ENCODE measurements at regions not wholly inside any gene's neighbourhood (a gene's known extent, or its start where the extent isn't known, plus 50 kb on each side); places are given as distances from the start of the nearest gene placed in this dataset.
"Not testable (repeated sequence)": the region's sequence is repeated elsewhere in the genome, so short reads cannot be mapped to it uniquely, and the experiment has no call there.

DNA sequence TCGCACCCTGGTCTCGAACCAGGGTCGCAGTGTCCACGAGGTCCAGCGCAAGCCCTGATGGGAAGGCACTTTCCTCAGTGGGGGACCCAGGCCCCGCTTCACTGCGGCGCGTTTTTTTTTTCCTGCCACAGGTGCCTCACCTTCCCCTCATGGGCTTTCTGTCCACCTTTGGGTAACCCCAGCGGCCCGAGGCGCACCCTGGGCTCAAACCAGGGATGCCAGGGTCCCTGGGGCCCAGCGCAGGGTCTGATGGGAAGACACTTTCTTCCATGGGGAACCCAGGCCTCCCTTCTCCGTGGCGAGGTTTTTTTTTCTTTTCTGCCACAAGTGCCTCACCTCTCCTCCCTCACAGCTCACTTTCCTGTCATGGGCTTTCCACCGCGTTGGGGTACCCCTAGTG lies 1269.9 kb downstream of the FOXD4L5 start:
- no peak for DNase-seq (ENCODE audit: low read depth)
- Histone ChIP-seq H3K27me3 (ENCODE audit: control insufficient read depth, insufficient read depth, low read length) (no peaks in the 10 kb centered on the region), H3K36me3 (ENCODE audit: control insufficient read depth, insufficient read depth, low read length) (no peaks in the 10 kb centered on the region), H3K4me3 (ENCODE audit: low read depth, low read length) (no peak overlapping the region)
- TF ChIP-seq CTCF (IDR thresholded peaks at IDR 0.05; ENCODE audit: insufficient read depth, low read length, severe bottlenecking) = no peak
- no peak for FAIRE-seq

- FAIRE-seq; H3K4me3 ChIP-seq (ENCODE audit: low read depth, low read length); DNase-seq (ENCODE audit: low read depth); H3K27me3 ChIP-seq (ENCODE audit: control insufficient read depth, insufficient read depth, low read length); H3K36me3 ChIP-seq (ENCODE audit: control insufficient read depth, insufficient read depth, low read length): not testable (repeated sequence)
These were observed 1270.5 kb downstream of the FOXD4L5 start for GRCh38 chr9:64014386-64015091.

- not testable (repeated sequence) for DNase-seq (ENCODE audit: low read depth); H3K36me3 ChIP-seq (ENCODE audit: control insufficient read depth, insufficient read depth, low read length); H3K4me3 ChIP-seq (ENCODE audit: low read depth, low read length); FAIRE-seq; H3K27me3 ChIP-seq (ENCODE audit: control insufficient read depth, insufficient read depth, low read length)
These were observed 1271.9 kb downstream of the FOXD4L5 start for GRCh38 chr9:64013122-64013521.

DNA sequence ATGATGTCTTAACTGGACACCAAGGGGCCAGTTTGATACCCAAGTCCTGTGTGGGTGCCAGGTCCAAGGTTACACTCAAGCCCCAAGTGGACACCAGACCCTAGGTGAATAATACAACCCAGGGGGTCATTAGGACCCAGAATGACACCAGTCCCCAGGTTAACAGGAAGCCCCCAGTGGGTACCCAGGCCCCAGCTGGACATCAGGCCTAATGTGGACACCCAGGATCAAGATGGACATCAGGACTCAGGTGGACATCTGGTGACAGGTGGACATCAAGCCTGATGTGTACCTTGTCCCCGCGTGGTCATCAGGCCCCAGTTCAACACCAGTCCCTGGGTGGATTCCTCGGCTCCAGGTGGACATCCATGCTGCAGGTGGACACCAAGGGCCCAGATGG lies 1273.0 kb downstream of the FOXD4L5 start:
- not testable (repeated sequence) for H3K4me3 ChIP-seq (ENCODE audit: low read depth, low read length); FAIRE-seq; H3K36me3 ChIP-seq (ENCODE audit: control insufficient read depth, insufficient read depth, low read length); H3K27me3 ChIP-seq (ENCODE audit: control insufficient read depth, insufficient read depth, low read length); DNase-seq (ENCODE audit: low read depth)

- FAIRE-seq; H3K27me3 ChIP-seq (ENCODE audit: control insufficient read depth, insufficient read depth, low read length): not testable (repeated sequence)
These were observed 1305.3 kb downstream of the FOXD4L5 start for GRCh38 chr9:63979741-63980140.

More at GRCh38 chr9:63979741-63980140, 1305.3 kb downstream of the FOXD4L5 start:
- H3K4me3 ChIP-seq (ENCODE audit: low read depth, low read length); H3K36me3 ChIP-seq (ENCODE audit: control insufficient read depth, insufficient read depth, low read length); DNase-seq (ENCODE audit: low read depth): not testable (repeated sequence)
